IgD-negative memory B cell (primary cell): ENCODE measurements at regions not wholly inside any gene's neighbourhood (a gene's known extent, or its start where the extent isn't known, plus 50 kb on each side); places are given as distances from the start of the nearest gene placed in this dataset.

Source experiments
- H3K27ac Mint-ChIP-seq, 3 donors: one replicate each; pipeline ENCODE4 v1.8.0; 2020 to 2022; ENCODE audit warnings: mild to moderate bottlenecking in 3 of 3, mixed read lengths in 3 of 3, moderate library complexity in 1 of 3
- H3K27me3 Mint-ChIP-seq: one replicate; pipeline ENCODE4 v1.8.0; 2021; ENCODE audit warnings: mixed read lengths
- H3K36me3 Mint-ChIP-seq: one replicate; pipeline ENCODE4 v1.8.0; 2020; ENCODE audit warnings: mild to moderate bottlenecking, mixed read lengths
- H3K4me1 Mint-ChIP-seq, 3 donors: one replicate each; pipeline ENCODE4 v1.8.0; 2020 to 2022; ENCODE audit warnings: mixed read lengths in 3 of 3, mild to moderate bottlenecking in 1 of 3
- H3K4me3 Mint-ChIP-seq, 4 donors: one replicate each; pipeline ENCODE4 v1.8.0; 2020 to 2022; ENCODE audit warnings: mild to moderate bottlenecking in 4 of 4, mixed read lengths in 4 of 4, moderate library complexity in 3 of 4
- H3K9me3 Mint-ChIP-seq, 3 donors: one replicate each; pipeline ENCODE4 v1.8.0; 2020 to 2021; ENCODE audit warnings: mixed read lengths in 3 of 3, mild to moderate bottlenecking in 1 of 3

- no peaks in the 10 kb centered on the region for H3K27me3 Mint-ChIP-seq
Observed at GRCh38 chr6:166073082-166073481, 94.6 kb downstream of the TBXT start.

GRCh38 chr6:166068768-166069167 lies 98.9 kb downstream of the TBXT start:
- Mint-ChIP-seq H3K9me3 (peaks cover 2 to 19% (median 7%) of the 10 kb centered on the region in 3 donors), H3K36me3 (no peaks in the 10 kb centered on the region), H3K27ac (no peak overlapping the region), H3K4me1 (no peaks in the 10 kb centered on the region), H3K27me3 (peaks cover 2% of the 10 kb centered on the region), H3K4me3 (no peak overlapping the region)

More at GRCh38 chr6:166073082-166073481, 94.6 kb downstream of the TBXT start:
- peaks cover 0 to 15% (median 7%) of the 10 kb centered on the region in 3 donors for H3K9me3 Mint-ChIP-seq
- H3K27ac Mint-ChIP-seq = no peak overlapping the region
- no peak overlapping the region for H3K4me3 Mint-ChIP-seq
- no peaks in the 10 kb centered on the region for H3K4me1 Mint-ChIP-seq
- no peaks in the 10 kb centered on the region for H3K36me3 Mint-ChIP-seq

- no peak overlapping the region for H3K27ac Mint-ChIP-seq
- peaks cover 2% of the 10 kb centered on the region for H3K27me3 Mint-ChIP-seq
- peaks cover 2% of the 10 kb centered on the region for H3K36me3 Mint-ChIP-seq
- no peaks in the 10 kb centered on the region for H3K4me1 Mint-ChIP-seq
- no peak overlapping the region for H3K4me3 Mint-ChIP-seq
- peaks cover 0 to 18% (median 16%) of the 10 kb centered on the region in 3 donors for H3K9me3 Mint-ChIP-seq
Observed at GRCh38 chr6:166058064-166058739, 109.4 kb downstream of the TBXT start.

- Mint-ChIP-seq H3K36me3 (peaks cover 2% of the 10 kb centered on the region), H3K9me3 (peaks cover 0 to 20% (median 18%) of the 10 kb centered on the region in 3 donors), H3K4me1 (no peaks in the 10 kb centered on the region), H3K27me3 (peaks cover 2% of the 10 kb centered on the region), H3K27ac (no peak overlapping the region), H3K4me3 (no peak overlapping the region)
Observed at GRCh38 chr6:166057431-166057830, 110.2 kb downstream of the TBXT start.

GRCh38 chr6:166056637-166057036 lies 111.0 kb downstream of the TBXT start:
- Mint-ChIP-seq H3K27me3 (peaks cover 2% of the 10 kb centered on the region), H3K4me3 (no peak overlapping the region), H3K9me3 (peaks cover 4 to 27% (median 25%) of the 10 kb centered on the region in 3 donors), H3K27ac (no peak overlapping the region), H3K4me1 (no peaks in the 10 kb centered on the region), H3K36me3 (peaks cover 2% of the 10 kb centered on the region)

- H3K36me3 Mint-ChIP-seq = peaks cover 2% of the 10 kb centered on the region
- H3K9me3 Mint-ChIP-seq = peaks cover 4 to 29% (median 26%) of the 10 kb centered on the region in 3 donors
- no peaks in the 10 kb centered on the region for H3K4me1 Mint-ChIP-seq
- H3K27ac Mint-ChIP-seq = no peak overlapping the region
- peaks cover 2% of the 10 kb centered on the region for H3K27me3 Mint-ChIP-seq
- H3K4me3 Mint-ChIP-seq = no peak overlapping the region
Observed at GRCh38 chr6:166055801-166056200, 111.8 kb downstream of the TBXT start.

GRCh38 chr6:166052837-166053236 lies 114.8 kb downstream of the TBXT start:
- H3K9me3 Mint-ChIP-seq = peaks cover 6 to 31% (median 30%) of the 10 kb centered on the region in 3 donors
- peaks cover 2% of the 10 kb centered on the region for H3K36me3 Mint-ChIP-seq
- H3K27ac Mint-ChIP-seq = no peak overlapping the region
- no peaks in the 10 kb centered on the region for H3K4me1 Mint-ChIP-seq
- peaks cover 1% of the 10 kb centered on the region for H3K27me3 Mint-ChIP-seq
- H3K4me3 Mint-ChIP-seq = no peak overlapping the region

GRCh38 chr6:166050559-166050958 lies 117.1 kb downstream of the TBXT start:
- peaks cover 6 to 30% (median 25%) of the 10 kb centered on the region in 3 donors for H3K9me3 Mint-ChIP-seq
- H3K27ac Mint-ChIP-seq = no peak overlapping the region
- no peak overlapping the region for H3K4me3 Mint-ChIP-seq
- H3K36me3 Mint-ChIP-seq = peaks cover 1% of the 10 kb centered on the region
- no peaks in the 10 kb centered on the region for H3K4me1 Mint-ChIP-seq
- H3K27me3 Mint-ChIP-seq = peaks cover 3% of the 10 kb centered on the region

GRCh38 chr6:166046982-166047381 lies 120.7 kb downstream of the TBXT start:
- H3K27ac Mint-ChIP-seq = no peak overlapping the region
- H3K27me3 Mint-ChIP-seq = peaks cover 3% of the 10 kb centered on the region
- no peaks in the 10 kb centered on the region for H3K36me3 Mint-ChIP-seq
- H3K9me3 Mint-ChIP-seq = peaks cover 4 to 8% (median 8%) of the 10 kb centered on the region in 3 donors
- H3K4me1 Mint-ChIP-seq = no peaks in the 10 kb centered on the region
- H3K4me3 Mint-ChIP-seq = no peak overlapping the region

GRCh38 chr6:166046226-166046625 lies 121.4 kb downstream of the TBXT start:
- peaks cover 3% of the 10 kb centered on the region for H3K27me3 Mint-ChIP-seq
- no peaks in the 10 kb centered on the region for H3K4me1 Mint-ChIP-seq
- H3K4me3 Mint-ChIP-seq = no peak overlapping the region
- peaks cover 2 to 4% (median 4%) of the 10 kb centered on the region in 3 donors for H3K9me3 Mint-ChIP-seq
- H3K36me3 Mint-ChIP-seq = no peaks in the 10 kb centered on the region
- H3K27ac Mint-ChIP-seq = no peak overlapping the region

GRCh38 chr6:166045860-166046200 lies 121.8 kb downstream of the TBXT start:
- no peak overlapping the region for H3K4me3 Mint-ChIP-seq
- H3K4me1 Mint-ChIP-seq = no peaks in the 10 kb centered on the region
- H3K36me3 Mint-ChIP-seq = no peaks in the 10 kb centered on the region
- peaks cover 2 to 4% (median 2%) of the 10 kb centered on the region in 3 donors for H3K9me3 Mint-ChIP-seq
- no peak overlapping the region for H3K27ac Mint-ChIP-seq
- H3K27me3 Mint-ChIP-seq = peaks cover 3% of the 10 kb centered on the region

- no peaks in the 10 kb centered on the region for H3K36me3 Mint-ChIP-seq
- H3K27ac Mint-ChIP-seq = no peak overlapping the region
- H3K27me3 Mint-ChIP-seq = peaks cover 2% of the 10 kb centered on the region
- H3K4me3 Mint-ChIP-seq = no peak overlapping the region
- peaks cover 0 to under 1% (median 0%) of the 10 kb centered on the region in 3 donors for H3K9me3 Mint-ChIP-seq
- H3K4me1 Mint-ChIP-seq = no peaks in the 10 kb centered on the region
Observed at GRCh38 chr6:166045173-166045859, 122.3 kb downstream of the TBXT start.

GRCh38 chr6:166041277-166041676 lies 126.4 kb downstream of the TBXT start:
- no peaks in the 10 kb centered on the region for H3K27me3 Mint-ChIP-seq
- H3K9me3 Mint-ChIP-seq = peaks cover 2 to 19% (median 7%) of the 10 kb centered on the region in 3 donors
- no peaks in the 10 kb centered on the region for H3K4me1 Mint-ChIP-seq
- H3K4me3 Mint-ChIP-seq = no peak overlapping the region
- peaks cover 3% of the 10 kb centered on the region for H3K36me3 Mint-ChIP-seq
- H3K27ac Mint-ChIP-seq = no peak overlapping the region

- Mint-ChIP-seq H3K36me3 (peaks cover 3% of the 10 kb centered on the region), H3K4me3 (no peak overlapping the region), H3K4me1 (no peaks in the 10 kb centered on the region), H3K27ac (no peak overlapping the region), H3K9me3 (peaks cover 2 to 19% (median 7%) of the 10 kb centered on the region in 3 donors), H3K27me3 (no peaks in the 10 kb centered on the region)
Observed at GRCh38 chr6:166040292-166040691, 127.4 kb downstream of the TBXT start.

GRCh38 chr6:166036316-166037095 lies 131.1 kb downstream of the TBXT start:
- peaks cover 3 to 21% (median 7%) of the 10 kb centered on the region in 3 donors for H3K9me3 Mint-ChIP-seq
- H3K27ac Mint-ChIP-seq = no peak overlapping the region
- H3K36me3 Mint-ChIP-seq = peaks cover 3% of the 10 kb centered on the region
- H3K4me1 Mint-ChIP-seq = no peaks in the 10 kb centered on the region
- no peak overlapping the region for H3K4me3 Mint-ChIP-seq
- H3K27me3 Mint-ChIP-seq = peaks cover 1% of the 10 kb centered on the region
